ENCODE measurements at regions not wholly inside any gene's neighbourhood (a gene's known extent, or its start where the extent isn't known, plus 50 kb on each side); places are given as distances from the start of the nearest gene placed in this dataset.
A peak's percentile ranks its signal among the peaks of the same experiment; 100 is the strongest.

DNA sequence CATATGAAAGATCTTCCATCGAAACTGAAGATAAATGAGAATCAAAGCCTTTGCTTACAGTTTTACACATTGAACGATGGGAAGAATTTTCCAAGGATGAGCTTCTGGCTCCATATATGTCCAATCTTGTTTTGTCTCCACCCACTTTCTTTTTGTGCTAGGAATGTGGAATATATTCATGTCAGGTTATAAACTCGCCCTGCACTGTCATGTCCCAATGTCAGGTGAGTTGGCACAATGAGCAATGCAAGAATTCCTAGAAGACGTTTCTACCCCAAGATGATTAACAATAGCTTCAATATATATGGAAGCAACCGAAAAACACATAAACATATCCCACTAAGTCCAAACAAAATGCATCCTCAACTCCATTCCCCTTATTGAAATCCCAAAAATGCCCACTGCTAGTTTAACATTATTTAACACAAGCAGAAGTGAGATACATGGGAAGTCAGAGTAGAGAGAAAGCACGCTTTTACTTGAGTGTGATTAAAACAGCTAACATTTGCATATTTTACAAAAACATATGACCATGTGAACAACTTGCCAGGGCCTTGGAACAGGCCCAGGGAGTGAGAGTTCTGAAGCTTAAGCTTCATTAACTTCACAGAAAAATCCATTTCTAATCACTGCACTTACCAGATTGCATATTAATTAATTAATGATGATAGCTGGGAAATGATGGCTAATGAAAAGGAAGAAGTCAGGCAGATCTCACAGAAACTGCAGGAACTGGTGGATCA is 233.9 kb downstream of the GXYLT1 start:
- no peaks in the 10 kb centered on the region for H3K36me3 Mint-ChIP-seq
- H3K27ac Mint-ChIP-seq: no peak overlapping the region
- H3K4me1 Mint-ChIP-seq (ENCODE audit: low read depth in 2 of 2): no peaks in the 10 kb centered on the region
- no peak for ATAC-seq
- DNase-seq (ENCODE audit: low spot score): no peak
- H3K4me3 Mint-ChIP-seq: no peak overlapping the region
- H3K9me3 Mint-ChIP-seq: peaks cover 5% of the 10 kb centered on the region
- H3K27me3 Mint-ChIP-seq: peaks cover 3 to 16% of the 10 kb centered on the region in 2 donors

DNA sequence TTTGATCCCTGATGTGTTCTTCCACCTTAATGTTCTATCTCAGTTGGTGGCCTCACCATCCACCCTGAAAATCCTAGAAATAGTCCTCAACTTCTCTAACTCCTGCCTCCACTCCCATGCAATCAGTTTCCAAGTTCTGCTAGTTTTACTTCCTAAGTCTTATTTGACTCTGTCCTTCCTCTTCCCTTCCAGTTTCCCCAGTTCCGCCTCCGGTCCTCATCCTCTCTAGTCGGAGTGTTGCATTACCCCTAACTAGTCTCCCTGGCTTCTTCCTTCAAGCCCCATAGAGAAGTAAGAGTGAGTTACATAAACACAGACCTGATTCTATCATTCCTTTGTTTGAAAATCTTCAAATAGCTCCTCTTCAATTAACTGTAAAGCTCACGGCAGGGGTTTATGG is 236.5 kb downstream of the GXYLT1 start:
- no peak for DNase-seq (ENCODE audit: low spot score)
- no peaks in the 10 kb centered on the region for H3K36me3 Mint-ChIP-seq
- H3K9me3 Mint-ChIP-seq: no peaks in the 10 kb centered on the region
- no peak overlapping the region for H3K4me3 Mint-ChIP-seq
- H3K27ac Mint-ChIP-seq: no peak overlapping the region
- no peaks in the 10 kb centered on the region for H3K4me1 Mint-ChIP-seq (ENCODE audit: low read depth in 2 of 2)
- peaks cover 3 to 16% of the 10 kb centered on the region in 2 donors for H3K27me3 Mint-ChIP-seq
- no peak for ATAC-seq

DNA sequence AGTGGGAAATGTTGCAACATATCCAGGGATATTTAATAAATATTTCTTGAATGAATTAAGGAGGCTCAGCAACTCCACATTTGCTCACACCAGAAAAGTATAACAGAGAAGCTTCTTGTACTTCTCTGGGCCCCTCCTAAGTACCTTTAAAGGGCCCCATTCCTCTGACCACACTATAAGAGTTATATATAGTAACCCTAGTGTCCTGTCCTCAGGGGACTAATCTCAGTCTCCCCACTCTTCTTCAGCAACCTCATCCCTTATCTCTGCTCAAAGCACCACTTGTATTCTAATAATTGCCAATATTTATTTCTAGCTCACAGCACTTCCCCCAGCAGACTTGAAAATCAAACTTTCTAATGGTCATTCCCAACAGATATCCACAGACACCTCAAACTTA is 237.1 kb downstream of the GXYLT1 start:
- H3K9me3 Mint-ChIP-seq: no peaks in the 10 kb centered on the region
- no peaks in the 10 kb centered on the region for H3K4me1 Mint-ChIP-seq (ENCODE audit: low read depth in 2 of 2)
- peaks cover 4 to 16% of the 10 kb centered on the region in 2 donors for H3K27me3 Mint-ChIP-seq
- ATAC-seq (no peak), DNase-seq (ENCODE audit: low spot score) (no peak)
- no peak overlapping the region for H3K27ac Mint-ChIP-seq
- no peak overlapping the region for H3K4me3 Mint-ChIP-seq
- no peaks in the 10 kb centered on the region for H3K36me3 Mint-ChIP-seq

DNA sequence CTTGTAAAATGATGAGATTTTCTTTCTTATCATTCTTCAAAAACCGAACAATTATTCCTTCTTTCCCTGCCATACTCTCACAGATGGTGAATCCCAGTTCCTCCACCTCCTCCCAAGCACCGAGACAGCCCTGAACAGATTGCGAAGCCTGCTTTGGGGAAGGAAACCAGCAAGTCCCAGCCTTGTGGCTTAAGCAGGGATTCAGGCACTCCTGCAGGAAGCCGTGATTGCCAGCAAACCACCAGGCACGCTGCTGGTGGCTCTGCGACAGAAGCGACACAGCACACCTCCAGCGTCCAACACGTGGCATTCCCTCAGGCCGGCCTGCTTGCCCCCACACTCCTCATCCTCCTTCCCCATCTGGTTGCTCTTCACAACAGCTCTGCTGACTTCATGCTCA is 237.7 kb downstream of the GXYLT1 start:
- DNase-seq (ENCODE audit: low spot score): no peak
- ATAC-seq: no peak
- Mint-ChIP-seq H3K36me3 (no peaks in the 10 kb centered on the region), H3K4me1 (ENCODE audit: low read depth in 2 of 2) (no peaks in the 10 kb centered on the region), H3K9me3 (no peaks in the 10 kb centered on the region), H3K27me3 (peaks cover 5 to 16% of the 10 kb centered on the region in 2 donors), H3K4me3 (no peak overlapping the region), H3K27ac (no peak overlapping the region)

- ATAC-seq: peak in 1 of 2 donors; percentile 48
- no peak overlapping the region for H3K4me3 Mint-ChIP-seq
Observed at GRCh38 chr12:41905759-41906297, 238.8 kb downstream of the GXYLT1 start.

DNA sequence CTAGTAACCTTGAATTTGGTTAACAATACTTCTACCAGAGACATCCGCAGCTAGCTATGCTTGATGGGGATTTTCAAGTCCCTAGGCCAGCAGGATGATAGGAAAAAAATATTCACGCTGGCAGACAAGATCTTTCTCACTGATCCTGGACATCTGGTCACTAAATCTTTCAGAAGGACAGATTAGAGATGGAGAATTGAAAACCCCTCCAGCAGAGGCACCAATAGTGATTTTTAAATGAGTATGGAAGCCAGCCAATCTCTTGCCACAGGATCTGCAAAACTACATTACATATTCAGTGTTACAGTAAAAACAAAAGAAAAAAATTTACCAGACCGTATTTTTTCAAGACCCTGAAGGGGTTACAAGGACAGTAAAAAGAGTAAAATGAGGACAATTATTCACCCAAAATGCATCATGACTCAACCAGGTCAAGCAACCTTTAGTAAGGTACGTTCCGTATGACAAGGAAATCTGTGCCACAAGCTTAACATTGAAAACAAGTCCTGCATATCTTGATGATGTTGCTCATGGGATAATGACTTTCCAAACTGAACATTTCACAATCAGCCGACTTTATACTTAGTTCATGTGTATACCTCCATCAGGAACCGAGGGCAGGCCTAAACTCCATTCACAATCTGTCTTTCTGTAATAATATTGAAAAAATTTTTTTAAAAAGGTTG is 239.5 kb downstream of the GXYLT1 start:
- DNase-seq (ENCODE audit: low spot score) (no peak), ATAC-seq (no peak)
- no peaks in the 10 kb centered on the region for H3K36me3 Mint-ChIP-seq
- no peaks in the 10 kb centered on the region for H3K9me3 Mint-ChIP-seq
- no peaks in the 10 kb centered on the region for H3K4me1 Mint-ChIP-seq (ENCODE audit: low read depth in 2 of 2)
- H3K4me3 Mint-ChIP-seq: no peak overlapping the region
- no peak overlapping the region for H3K27ac Mint-ChIP-seq
- H3K27me3 Mint-ChIP-seq: peaks cover 8% of the 10 kb centered on the region in 2 donors

More at GRCh38 chr12:41905759-41906297, 238.8 kb downstream of the GXYLT1 start:
- H3K36me3 Mint-ChIP-seq: no peaks in the 10 kb centered on the region
- DNase-seq (ENCODE audit: low spot score): no peak
- H3K4me1 Mint-ChIP-seq (ENCODE audit: low read depth in 2 of 2): no peaks in the 10 kb centered on the region
- peaks cover 8 to 11% of the 10 kb centered on the region in 2 donors for H3K27me3 Mint-ChIP-seq
- no peaks in the 10 kb centered on the region for H3K9me3 Mint-ChIP-seq
- H3K27ac Mint-ChIP-seq: no peak overlapping the region

DNA sequence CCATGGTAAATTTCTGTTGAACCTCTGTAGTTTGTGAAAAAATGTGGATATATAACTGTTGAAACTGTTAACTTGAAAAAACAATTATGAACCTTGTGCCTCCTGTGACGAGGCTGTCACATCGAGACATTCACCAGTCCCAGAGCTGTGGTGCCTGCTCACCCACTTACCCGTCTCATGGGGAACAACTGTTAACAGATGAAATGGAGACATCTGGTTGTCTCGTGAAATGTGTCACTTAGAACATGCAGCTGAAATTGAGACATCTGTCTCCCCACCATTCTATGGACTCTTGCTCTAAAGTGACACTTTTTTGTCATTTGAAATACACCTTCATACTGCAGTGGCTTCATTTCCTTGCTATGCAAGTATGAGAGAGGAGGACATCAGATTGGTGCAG is 240.6 kb downstream of the GXYLT1 start:
- Mint-ChIP-seq H3K4me1 (ENCODE audit: low read depth in 2 of 2) (no peaks in the 10 kb centered on the region), H3K9me3 (peaks cover 2% of the 10 kb centered on the region), H3K36me3 (no peaks in the 10 kb centered on the region), H3K27ac (no peak overlapping the region), H3K4me3 (no peak overlapping the region), H3K27me3 (peaks cover 8 to 11% of the 10 kb centered on the region in 2 donors)
- no peak for DNase-seq (ENCODE audit: low spot score)
- ATAC-seq: no peak

DNA sequence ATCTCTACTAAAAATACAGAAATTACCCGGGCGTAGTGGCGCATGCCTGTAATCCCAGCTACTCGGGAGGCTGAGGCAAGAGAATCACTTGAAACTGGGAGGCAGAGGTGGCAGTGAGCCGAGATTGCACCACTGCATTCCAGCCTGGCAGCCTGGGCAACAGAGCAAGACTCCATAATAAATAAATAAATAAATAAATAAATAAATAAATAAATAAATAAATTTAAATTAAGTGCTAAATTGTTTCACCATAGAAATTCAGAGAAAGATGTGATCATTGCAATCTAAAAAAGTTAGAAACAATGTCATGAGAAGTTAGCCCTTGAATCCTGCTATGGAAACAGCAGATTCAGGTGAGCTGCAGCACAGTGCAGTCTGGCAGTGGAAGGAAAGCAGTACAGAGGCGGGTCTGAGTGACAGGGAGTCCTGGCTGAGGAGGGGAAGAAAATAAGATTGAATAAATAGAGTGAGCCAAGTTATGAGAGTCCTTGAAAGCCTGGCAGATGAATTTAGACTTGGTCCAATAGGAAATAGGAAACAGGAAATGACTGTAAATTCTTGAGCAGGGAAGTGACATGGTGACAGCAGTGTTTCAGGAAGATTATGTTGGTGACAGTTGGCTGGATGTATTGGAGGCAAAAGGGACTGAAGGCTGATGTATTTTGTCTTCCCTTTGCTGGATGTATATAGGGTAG is 241.5 kb downstream of the GXYLT1 start:
- H3K4me3 Mint-ChIP-seq: no peak overlapping the region
- H3K4me1 Mint-ChIP-seq (ENCODE audit: low read depth in 2 of 2): no peaks in the 10 kb centered on the region
- H3K36me3 Mint-ChIP-seq: no peaks in the 10 kb centered on the region
- peaks cover 4% of the 10 kb centered on the region for H3K9me3 Mint-ChIP-seq
- DNase-seq (ENCODE audit: low spot score): no peak
- no peak overlapping the region for H3K27ac Mint-ChIP-seq
- H3K27me3 Mint-ChIP-seq: peaks cover 10 to 11% of the 10 kb centered on the region in 2 donors
- ATAC-seq: no peak

GRCh38 chr12:41899577-41899976 is 245.1 kb downstream of the GXYLT1 start:
- Mint-ChIP-seq H3K36me3 (no peaks in the 10 kb centered on the region), H3K4me3 (no peak overlapping the region), H3K4me1 (ENCODE audit: low read depth in 2 of 2) (no peaks in the 10 kb centered on the region), H3K27ac (no peak overlapping the region), H3K27me3 (peaks cover 9 to 18% of the 10 kb centered on the region in 2 donors), H3K9me3 (peaks cover 4% of the 10 kb centered on the region)
- no peak for ATAC-seq
- no peak for DNase-seq (ENCODE audit: low spot score)

DNA sequence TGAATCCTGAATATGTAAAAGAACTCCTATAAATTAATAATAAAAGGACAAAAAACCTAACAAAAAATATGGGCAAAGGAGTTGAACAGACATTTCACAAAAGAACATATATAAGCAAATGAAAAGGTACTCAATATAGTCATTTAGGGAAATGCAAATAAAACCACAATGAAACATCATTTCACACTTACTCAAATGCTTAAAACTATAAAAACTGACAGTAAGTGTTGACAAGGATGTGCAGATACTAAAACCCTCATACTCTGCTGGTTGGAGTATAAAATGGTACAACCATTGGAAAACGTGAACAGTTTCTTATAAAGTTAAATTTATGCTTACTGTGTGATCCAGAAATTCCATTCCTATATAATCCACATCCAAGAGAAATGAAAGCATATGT is 247.1 kb downstream of the GXYLT1 start:
- ATAC-seq (peak in 1 of 2 donors; percentile 66), DNase-seq (ENCODE audit: low spot score) (no peak)
- no peaks in the 10 kb centered on the region for H3K36me3 Mint-ChIP-seq
- no peak overlapping the region for H3K27ac Mint-ChIP-seq
- H3K4me1 Mint-ChIP-seq (ENCODE audit: low read depth in 2 of 2): no peaks in the 10 kb centered on the region
- H3K4me3 Mint-ChIP-seq: no peak overlapping the region
- peaks cover 4% of the 10 kb centered on the region for H3K9me3 Mint-ChIP-seq
- peaks cover 8 to 18% of the 10 kb centered on the region in 2 donors for H3K27me3 Mint-ChIP-seq

DNA sequence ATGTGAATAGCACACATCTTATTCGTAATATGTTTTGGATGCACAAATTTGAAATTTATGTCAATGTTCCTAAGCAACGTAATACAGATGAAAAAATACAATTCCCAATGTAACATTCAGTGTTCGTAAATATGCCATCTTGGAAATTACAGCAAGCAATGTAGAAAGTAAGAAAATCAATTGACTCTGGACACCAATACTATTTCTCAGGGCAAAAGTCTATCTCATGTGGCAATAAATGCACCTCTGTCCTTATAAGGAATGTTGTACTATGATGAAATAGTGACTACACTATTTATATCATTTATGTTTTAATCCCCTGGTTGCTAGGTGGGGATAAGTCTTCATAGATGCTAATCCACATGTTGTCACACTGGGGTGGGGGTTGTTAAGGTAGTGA is 251.2 kb downstream of the GXYLT1 start:
- H3K4me1 Mint-ChIP-seq (ENCODE audit: low read depth in 2 of 2): no peaks in the 10 kb centered on the region
- no peaks in the 10 kb centered on the region for H3K36me3 Mint-ChIP-seq
- no peak for DNase-seq (ENCODE audit: low spot score)
- H3K9me3 Mint-ChIP-seq: no peaks in the 10 kb centered on the region
- no peak overlapping the region for H3K27ac Mint-ChIP-seq
- ATAC-seq: no peak
- peaks cover 0 to 13% of the 10 kb centered on the region in 2 donors for H3K27me3 Mint-ChIP-seq
- H3K4me3 Mint-ChIP-seq: no peak overlapping the region

GRCh38 chr12:41892302-41892701 is 252.4 kb downstream of the GXYLT1 start:
- H3K4me3 Mint-ChIP-seq: no peak overlapping the region
- ATAC-seq (no peak), DNase-seq (ENCODE audit: low spot score) (no peak)
- no peaks in the 10 kb centered on the region for H3K9me3 Mint-ChIP-seq
- H3K36me3 Mint-ChIP-seq: no peaks in the 10 kb centered on the region
- no peaks in the 10 kb centered on the region for H3K4me1 Mint-ChIP-seq (ENCODE audit: low read depth in 2 of 2)
- H3K27me3 Mint-ChIP-seq: peaks cover 0 to 10% of the 10 kb centered on the region in 2 donors
- H3K27ac Mint-ChIP-seq: no peak overlapping the region

- Mint-ChIP-seq H3K9me3 (no peaks in the 10 kb centered on the region), H3K27me3 (peaks cover 0 to 10% of the 10 kb centered on the region in 2 donors), H3K27ac (no peak overlapping the region), H3K4me1 (ENCODE audit: low read depth in 2 of 2) (no peaks in the 10 kb centered on the region), H3K36me3 (no peaks in the 10 kb centered on the region), H3K4me3 (no peak overlapping the region)
- ATAC-seq (no peak), DNase-seq (ENCODE audit: low spot score) (no peak)
Observed at GRCh38 chr12:41891226-41891625, 253.4 kb downstream of the GXYLT1 start.

DNA sequence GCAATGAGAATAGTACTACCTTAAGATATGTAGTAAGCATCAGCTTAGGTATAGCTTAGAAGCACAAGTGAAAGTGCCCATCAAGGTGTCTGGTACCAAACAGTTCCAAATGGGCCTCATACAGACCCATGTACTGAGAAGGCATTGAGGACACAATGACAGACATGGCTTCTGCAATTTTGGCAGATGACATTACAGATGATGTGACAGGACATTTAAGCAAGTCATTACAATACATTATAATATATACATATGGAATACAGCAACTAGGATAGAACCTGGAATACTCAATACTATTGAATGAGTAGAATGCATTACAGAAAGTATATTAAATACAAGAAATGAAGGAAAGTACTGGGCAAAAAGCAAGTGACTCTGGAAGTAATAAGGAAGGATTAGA is 256.4 kb downstream of the GXYLT1 start:
- no peak overlapping the region for H3K27ac Mint-ChIP-seq
- no peaks in the 10 kb centered on the region for H3K36me3 Mint-ChIP-seq
- H3K9me3 Mint-ChIP-seq: no peaks in the 10 kb centered on the region
- ATAC-seq (no peak), DNase-seq (ENCODE audit: low spot score) (no peak)
- H3K4me3 Mint-ChIP-seq: no peak overlapping the region
- no peaks in the 10 kb centered on the region for H3K4me1 Mint-ChIP-seq (ENCODE audit: low read depth in 2 of 2)
- no peaks in the 10 kb centered on the region for H3K27me3 Mint-ChIP-seq
